Inferior parietal cortex (tissue), 1 donor: ENCODE measurements at regions not wholly inside any gene's neighbourhood (a gene's known extent, or its start where the extent isn't known, plus 50 kb on each side); places are given as distances from the start of the nearest gene placed in this dataset.
A peak's percentile ranks its signal among the peaks of the same experiment; 100 is the strongest.
"Not testable (repeated sequence)": the region's sequence is repeated elsewhere in the genome, so short reads cannot be mapped to it uniquely, and the experiment has no call there.

ENCODE experiments used
- DNase-seq: peaks from one replicate; pipeline ENCODE4 v3.0.0-alpha.2; 2016; ENCODE audit errors: extremely low spot score

DNA sequence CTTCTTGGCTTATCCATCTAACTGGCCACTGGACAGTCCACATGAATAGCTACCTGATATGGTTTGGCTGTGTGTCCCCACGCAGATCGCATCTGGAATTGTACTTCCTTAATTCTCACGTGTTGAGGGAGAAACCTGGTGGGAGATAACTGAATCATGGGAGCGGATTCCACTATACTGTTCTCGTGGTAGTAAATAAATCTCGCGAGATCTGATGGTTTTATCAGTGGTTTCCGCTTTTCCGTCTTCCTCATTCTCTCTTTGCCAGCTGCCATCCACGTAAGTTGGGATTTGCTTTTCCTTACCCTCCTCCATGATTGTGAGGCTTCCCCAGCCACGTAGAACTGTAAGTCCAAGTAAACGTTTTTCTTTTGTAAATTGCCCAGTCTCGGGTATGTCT lies 1496.4 kb downstream of the KHDRBS2 start:
- DNase-seq = not testable (repeated sequence)

DNA sequence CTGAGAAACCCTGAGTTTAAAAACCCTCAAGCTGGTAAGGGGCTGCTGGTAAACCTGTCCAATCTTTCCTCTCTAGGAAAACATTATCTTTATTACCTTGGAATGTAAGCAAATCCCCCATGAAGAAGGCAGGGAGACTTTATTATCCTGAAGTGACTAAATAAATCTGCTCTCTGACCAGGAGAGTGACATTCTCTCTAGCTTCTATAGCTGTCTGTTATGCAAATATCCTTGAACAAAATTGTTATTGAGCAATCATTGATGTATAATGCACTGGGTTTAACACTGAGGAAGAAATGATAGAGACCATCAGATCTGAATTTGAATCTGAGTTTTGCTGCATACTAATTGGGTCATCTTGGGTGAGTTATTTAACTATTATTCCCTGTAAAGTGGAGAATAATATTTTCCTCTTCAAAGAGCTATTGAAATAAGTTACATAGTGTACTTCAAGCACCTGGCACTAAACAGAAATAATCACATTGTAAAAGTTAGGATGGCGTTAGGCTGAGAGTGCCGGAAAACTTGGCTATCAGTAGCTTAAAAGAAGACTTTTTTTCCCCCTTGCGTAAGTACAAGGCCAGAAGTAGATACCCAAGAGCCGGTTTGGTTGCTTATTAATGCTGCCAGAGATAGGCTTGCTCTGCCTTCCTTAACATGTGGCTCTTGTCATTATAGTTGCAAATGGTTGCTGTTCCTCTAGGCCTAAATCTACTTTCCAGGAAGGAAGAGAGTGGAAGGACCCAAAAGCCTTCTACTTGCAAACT lies 1503.1 kb downstream of the KHDRBS2 start:
- DNase-seq = not testable (repeated sequence)

GRCh38 chr6:60779591-60779990 lies 1506.4 kb downstream of the KHDRBS2 start:
- DNase-seq = not testable (repeated sequence)

DNA sequence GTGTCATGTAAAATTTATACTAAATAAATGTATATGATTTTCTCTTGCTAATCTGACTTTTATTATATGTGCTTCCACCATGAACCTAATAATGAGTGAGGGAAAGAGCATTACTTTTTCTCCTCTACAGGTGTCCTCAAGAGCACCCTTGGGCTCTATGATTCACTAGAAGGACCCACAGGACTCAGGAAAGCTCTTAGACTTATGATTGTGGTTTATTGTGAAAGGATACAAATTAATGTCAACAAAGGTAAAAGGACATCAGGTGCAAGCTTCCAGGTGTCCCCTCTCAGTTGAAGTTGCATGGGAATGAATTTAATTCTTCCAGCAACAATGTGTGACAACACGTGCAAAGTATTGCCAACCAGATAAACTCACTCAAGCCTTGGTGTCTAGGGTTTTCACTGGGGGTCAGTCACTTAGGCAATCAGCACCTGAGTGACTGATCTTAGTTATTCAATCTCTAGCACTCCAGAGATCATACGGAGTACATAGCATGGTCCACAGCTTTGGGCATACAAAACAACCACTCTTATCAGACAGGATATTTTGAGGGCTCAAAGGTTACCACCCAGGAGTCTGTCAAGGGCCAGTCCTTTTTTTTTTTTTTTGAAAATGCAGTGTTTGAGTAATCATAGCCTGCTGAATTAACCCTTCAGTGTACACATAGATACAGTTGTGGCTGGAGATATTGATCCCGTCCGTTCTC lies 1518.1 kb downstream of the KHDRBS2 start:
- DNase-seq = not testable (repeated sequence)

DNA sequence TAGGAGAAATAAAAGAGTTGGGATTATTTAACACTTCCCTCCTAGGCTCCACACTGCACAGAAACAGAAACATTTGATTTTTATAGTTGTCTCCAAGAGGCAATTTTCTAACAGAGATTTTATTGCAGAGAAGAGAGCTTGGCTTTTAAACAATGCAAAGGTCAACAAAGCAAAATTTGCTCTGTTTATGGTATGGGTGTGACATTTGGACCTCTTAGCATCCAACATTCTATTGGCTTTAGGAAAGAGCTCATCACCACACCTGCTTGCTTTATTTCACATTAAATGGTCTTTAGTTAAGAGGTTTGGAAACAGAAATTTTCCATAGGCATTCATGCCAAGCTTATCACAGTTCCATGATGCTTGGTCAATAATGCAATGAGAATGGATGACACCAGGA lies 1520.7 kb downstream of the KHDRBS2 start:
- not testable (repeated sequence) for DNase-seq

GRCh38 chr6:60763464-60764080 lies 1522.5 kb downstream of the KHDRBS2 start:
- peak; percentile 15 for DNase-seq

GRCh38 chr6:60760928-60761327 lies 1525.1 kb downstream of the KHDRBS2 start:
- DNase-seq = not testable (repeated sequence)

DNA sequence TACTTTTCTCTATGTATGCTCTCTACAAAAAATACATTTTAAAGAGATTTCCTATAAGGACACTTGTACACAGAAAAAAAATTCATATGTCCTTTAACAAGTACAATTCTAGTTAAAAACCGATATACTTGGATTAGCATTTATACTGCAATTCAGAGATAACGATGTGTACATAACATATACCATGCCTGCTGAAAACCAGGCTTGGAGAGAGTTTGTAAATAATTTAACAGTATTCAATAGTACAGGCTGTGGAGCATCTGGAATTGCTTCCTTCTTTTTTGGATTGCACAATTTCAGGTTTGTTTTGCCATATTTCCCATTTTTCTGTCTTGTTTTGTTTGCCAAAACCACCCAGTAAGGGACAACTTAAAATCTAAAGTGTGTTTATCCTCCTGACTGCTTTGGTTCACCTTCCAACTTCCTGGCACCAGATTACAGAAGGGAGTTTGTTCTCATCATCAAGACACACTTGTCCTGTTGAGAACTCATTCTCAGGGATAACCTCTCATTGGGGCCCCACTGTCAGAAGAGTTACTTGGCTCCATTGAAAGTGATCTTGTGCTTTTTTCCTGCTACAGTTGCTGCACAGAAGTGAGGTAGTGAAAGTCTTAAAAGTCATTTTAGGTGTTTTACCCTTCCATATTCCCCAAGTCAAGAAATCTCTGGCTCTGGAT lies 1526.7 kb downstream of the KHDRBS2 start:
- DNase-seq = not testable (repeated sequence)

DNA sequence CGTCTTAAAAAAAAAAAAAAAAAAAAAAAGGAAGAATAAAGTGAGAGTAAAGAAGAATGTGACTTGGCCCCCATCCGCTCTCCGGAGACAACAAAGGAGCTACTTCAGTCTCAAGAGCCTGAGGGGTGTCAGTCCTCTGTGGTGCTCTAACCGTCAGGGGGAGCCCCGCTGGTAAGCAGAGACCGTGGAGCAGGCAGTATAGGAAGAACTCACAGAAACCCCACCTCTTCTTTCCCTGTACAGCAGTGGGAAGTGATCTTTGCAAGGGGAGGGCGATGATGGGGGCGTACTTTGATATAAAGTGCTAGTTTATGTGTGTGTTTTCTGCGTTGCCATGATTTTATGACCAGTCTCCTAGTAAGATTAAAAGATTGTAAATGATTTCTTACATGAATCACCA lies 1527.3 kb downstream of the KHDRBS2 start:
- not testable (repeated sequence) for DNase-seq

- DNase-seq = no peak
Observed at GRCh38 chr6:60754879-60755278, 1531.1 kb downstream of the KHDRBS2 start.

DNA sequence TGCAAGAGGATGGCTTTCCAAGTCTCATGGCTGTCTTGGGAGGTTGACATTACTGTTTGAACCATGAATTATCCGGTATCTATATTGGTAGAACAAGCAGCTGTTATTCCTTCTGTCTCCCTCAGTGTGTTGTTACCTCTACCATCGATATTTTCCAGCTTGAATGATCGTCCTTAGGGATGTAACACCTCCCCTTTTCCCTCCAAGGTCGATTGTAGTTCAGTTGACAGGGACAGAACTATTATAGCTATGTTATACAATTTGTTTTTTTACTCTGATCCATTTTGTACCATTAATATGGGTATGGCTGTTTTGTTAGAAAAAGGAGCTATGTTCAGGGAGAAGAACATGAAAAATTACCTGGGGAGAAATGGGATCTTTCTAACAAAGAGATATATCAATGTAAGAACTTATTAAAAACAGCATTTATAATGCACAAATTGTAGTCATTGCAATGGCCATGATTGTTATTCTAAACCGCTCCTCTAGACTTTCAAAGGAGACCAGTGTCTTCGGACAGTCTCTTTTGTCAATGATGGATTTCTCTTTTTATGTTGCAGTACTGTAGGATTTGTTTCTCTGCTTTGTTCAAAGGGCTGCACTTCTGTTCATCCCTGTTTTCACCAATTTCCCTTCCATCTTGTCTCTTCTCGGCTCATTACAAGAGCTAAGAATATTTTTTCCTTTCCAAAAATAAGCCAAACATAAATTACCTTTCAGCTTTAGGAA lies 1535.5 kb downstream of the KHDRBS2 start:
- DNase-seq = not testable (repeated sequence)

- DNase-seq = not testable (repeated sequence)
Observed at GRCh38 chr6:60747765-60748556, 1538.1 kb downstream of the KHDRBS2 start.

DNA sequence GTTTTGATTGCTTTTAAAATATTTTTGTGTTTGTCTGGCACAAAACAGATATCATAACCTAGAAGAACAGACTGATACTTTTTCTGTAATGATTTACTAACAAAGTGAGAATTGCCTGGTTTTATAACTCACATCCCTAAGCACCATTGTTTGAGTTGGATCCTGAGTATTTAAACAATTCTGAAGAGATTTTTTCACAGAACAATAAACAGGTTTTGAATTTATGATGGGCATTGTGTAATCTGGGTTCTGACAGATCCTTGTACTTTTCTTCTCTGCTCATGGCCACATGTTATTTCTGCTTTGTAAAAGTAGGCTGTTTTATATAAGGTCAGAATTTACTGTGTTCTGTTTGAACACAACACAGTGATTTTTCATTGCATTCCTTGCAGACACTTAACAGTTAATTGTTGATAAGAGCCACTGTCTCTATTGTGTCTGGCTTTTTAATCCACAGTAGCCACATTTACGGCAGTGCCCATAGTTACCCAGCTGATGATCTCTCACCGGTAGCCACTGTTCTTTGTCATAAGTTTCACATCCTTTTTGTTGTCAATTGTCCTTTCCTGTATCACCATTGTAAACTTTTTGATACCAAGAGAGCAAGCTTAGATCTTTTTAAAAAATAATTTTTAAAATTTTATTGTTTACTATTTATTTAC lies 1548.1 kb downstream of the KHDRBS2 start:
- not testable (repeated sequence) for DNase-seq

GRCh38 chr6:60737315-60737714 lies 1548.7 kb downstream of the KHDRBS2 start:
- not testable (repeated sequence) for DNase-seq

DNA sequence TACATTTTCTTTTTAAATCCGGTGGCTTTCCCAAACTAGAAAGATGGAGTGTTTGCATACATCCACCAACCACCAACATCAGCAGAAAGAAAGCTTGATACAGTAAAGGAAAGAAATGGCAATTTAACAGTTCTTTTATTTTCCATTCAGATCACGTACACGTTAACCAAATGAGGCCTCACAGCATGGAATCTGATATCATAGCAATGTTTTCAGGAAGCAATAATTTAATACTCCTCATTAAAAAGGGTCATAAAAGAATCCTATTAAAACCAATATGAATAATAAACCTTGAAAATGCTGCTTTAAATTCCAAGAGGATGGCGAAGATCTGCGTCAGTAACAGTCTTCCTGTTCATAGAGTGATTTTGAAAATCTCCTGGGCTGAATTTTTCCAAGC lies 1562.1 kb downstream of the KHDRBS2 start:
- not testable (repeated sequence) for DNase-seq

- no peak for DNase-seq
Observed at GRCh38 chr6:60695232-60695631, 1590.8 kb downstream of the KHDRBS2 start.

DNA sequence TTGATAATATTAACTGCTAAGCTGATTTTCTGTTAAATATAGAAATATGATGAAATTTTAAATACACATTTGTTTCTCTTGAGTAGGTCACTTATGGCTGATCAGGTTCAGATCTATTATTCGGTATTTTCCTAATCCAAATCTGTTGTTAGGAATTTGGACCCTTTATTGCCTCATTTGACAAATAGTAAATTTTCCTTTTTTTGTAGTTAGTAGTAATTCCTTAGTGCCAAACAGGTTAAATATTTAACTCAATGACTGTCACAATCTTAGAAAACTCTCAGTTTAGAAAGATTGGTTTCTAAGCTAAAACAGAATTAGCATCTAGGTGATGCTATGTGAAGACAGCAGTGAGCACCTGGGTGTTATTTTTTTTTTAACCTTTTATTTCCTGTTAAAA lies 1598.9 kb downstream of the KHDRBS2 start:
- DNase-seq = no peak

GRCh38 chr6:60681806-60682205 lies 1604.2 kb downstream of the KHDRBS2 start:
- no peak for DNase-seq

DNA sequence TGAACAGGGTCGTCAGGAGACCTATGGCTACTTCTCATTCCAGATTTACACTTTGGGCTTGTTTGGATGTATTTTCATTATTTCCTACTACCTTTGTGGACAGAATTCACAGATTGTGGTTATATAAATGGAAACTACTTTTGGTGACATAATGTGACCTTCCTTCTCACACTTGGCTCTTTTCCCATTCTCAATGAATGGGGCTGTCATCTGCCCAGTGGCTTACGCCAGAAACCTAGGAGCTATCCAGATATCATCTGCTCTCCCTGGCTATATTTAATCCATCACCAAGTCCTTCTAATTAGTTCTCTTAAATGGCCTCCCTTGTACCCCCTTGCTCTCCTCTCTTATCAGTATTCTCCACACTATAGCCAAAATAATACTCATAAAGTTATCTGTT lies 1606.8 kb downstream of the KHDRBS2 start:
- no peak for DNase-seq

- DNase-seq = no peak
Observed at GRCh38 chr6:60671369-60671768, 1614.7 kb downstream of the KHDRBS2 start.
